IMR-90 (cell line): ENCODE measurements at regions not wholly inside any gene's neighbourhood (a gene's known extent, or its start where the extent isn't known, plus 50 kb on each side); places are given as distances from the start of the nearest gene placed in this dataset.

ENCODE experiments used
- ATAC-seq: fragments of 200-7000 bp; cut with Tn5 transposase; 2 replicates; pipeline ENCODE4 v1.9.1; 2020; ENCODE audit warnings: low read depth, mild to moderate bottlenecking, moderate library complexity
- BruUV-seq: library from RNA; stranded (reverse); fragments of 400-500 nt; replicated peaks from 2 replicates; lab custom pipeline; 2021; lab: Mats Ljungman, UMichigan
- CTCF ChIA-PET: fragments of 300-600 bp; formaldehyde crosslinking; extraction: SDS; loops from one replicate; lab custom pipeline; 2021; ENCODE audit warnings: antibody characterized with exemption; lab: Yijun Ruan, JAX
- POLR2A ChIA-PET: fragments of 300-600 bp; sonication (Branson Sonifier 250); formaldehyde crosslinking; loops from one replicate; lab custom pipeline; 2022; ENCODE audit warnings: antibody characterized with exemption; ENCODE audit not compliant: unreplicated experiment; lab: Charles Lee
- DNase-seq: peaks from one replicate; pipeline ENCODE4 v3.0.0; 2013
- H2AFZ ChIP-seq: replicated peaks from 2 replicates; pipeline ENCODE3; 2013; ENCODE audit warnings: low read length, mild to moderate bottlenecking; ENCODE audit not compliant: poor library complexity
- H2AK5ac ChIP-seq: 2 replicates; pipeline ENCODE4 v1.6.1; 2013; ENCODE audit warnings: low read depth, low read length, inconsistent platforms
- H2AK9ac ChIP-seq: replicated peaks from 2 replicates; pipeline ENCODE3; 2013; ENCODE audit warnings: mild to moderate bottlenecking, low read depth, low read length, moderate library complexity; ENCODE audit not compliant: poor library complexity
- H2BK120ac ChIP-seq: 2 replicates; pipeline ENCODE4 v1.6.1; 2013; ENCODE audit warnings: low read depth, low read length, inconsistent platforms
- H2BK15ac ChIP-seq: 3 replicates; pipeline ENCODE4 v1.6.1; 2013; ENCODE audit warnings: low read depth, low read length, inconsistent platforms
- H2BK20ac ChIP-seq: 2 replicates; pipeline ENCODE4 v1.6.1; 2013; ENCODE audit warnings: low read depth, mild to moderate bottlenecking, inconsistent platforms, low read length, moderate library complexity
- H2BK5ac ChIP-seq: 2 replicates; pipeline ENCODE4 v1.6.1; 2013; ENCODE audit warnings: mild to moderate bottlenecking, low read depth, low read length, inconsistent platforms; ENCODE audit not compliant: poor library complexity, severe bottlenecking
- H3K14ac ChIP-seq: replicated peaks from 2 replicates; pipeline ENCODE4 v1.6.1; 2013; ENCODE audit warnings: low read depth, low read length, inconsistent platforms
- H3K18ac ChIP-seq: 2 replicates; pipeline ENCODE4 v1.6.1; 2013; ENCODE audit warnings: low read depth, low read length, control low read depth
- H3K23ac ChIP-seq: 2 replicates; pipeline ENCODE4 v1.6.1; 2013; ENCODE audit warnings: low read depth, low read length, inconsistent platforms
- H3K27ac ChIP-seq: 2 replicates; pipeline ENCODE4 v1.5.1; 2013; ENCODE audit warnings: mild to moderate bottlenecking, control low read depth, low read length; ENCODE audit not compliant: insufficient read depth
- H3K27me3 ChIP-seq: 2 replicates; pipeline ENCODE4 v1.6.1; 2013; ENCODE audit warnings: low read length; ENCODE audit not compliant: control insufficient read depth, insufficient read depth
- H3K36me3 ChIP-seq: 2 replicates; pipeline ENCODE4 v1.6.1; 2013; ENCODE audit warnings: low read length, mixed read lengths; ENCODE audit not compliant: control insufficient read depth, insufficient read depth
- H3K4ac ChIP-seq: 2 replicates; pipeline ENCODE4 v1.6.1; 2013; ENCODE audit warnings: low read depth, low read length, inconsistent platforms
- H3K4me1 ChIP-seq: 2 replicates; pipeline ENCODE4 v1.6.1; 2013; ENCODE audit warnings: low read length, mixed read lengths; ENCODE audit not compliant: control insufficient read depth, insufficient read depth
- H3K4me2 ChIP-seq: 2 replicates; pipeline ENCODE4 v1.6.1; 2013; ENCODE audit warnings: low read depth, mild to moderate bottlenecking, control low read depth, low read length, moderate library complexity
- H3K4me3 ChIP-seq: 2 replicates; pipeline ENCODE4 v1.5.1; 2013; ENCODE audit warnings: low read depth, mild to moderate bottlenecking, control low read depth, low read length, moderate library complexity; ENCODE audit not compliant: insufficient read depth
- H3K56ac ChIP-seq: 2 replicates; pipeline ENCODE4 v1.6.1; 2013; ENCODE audit warnings: low read length, inconsistent platforms; ENCODE audit not compliant: insufficient read depth; ENCODE audit errors: extremely low read depth
- H3K79me1 ChIP-seq, 2 experiments: 2 replicates each; pipeline ENCODE4 v1.6.1; 2013; ENCODE audit warnings: low read length in 2 of 2, inconsistent platforms in 1 of 2, low read depth in 1 of 2
- H3K9ac ChIP-seq: 2 replicates; pipeline ENCODE4 v1.6.1; 2013; ENCODE audit warnings: low read depth, low read length, control low read depth
- H3K9me1 ChIP-seq: 2 replicates; pipeline ENCODE4 v1.6.1; 2013; ENCODE audit warnings: low read length, inconsistent platforms; ENCODE audit not compliant: insufficient read depth
- H3K9me3 ChIP-seq: 2 replicates; pipeline ENCODE4 v1.6.1; 2013; ENCODE audit warnings: low read length; ENCODE audit not compliant: control insufficient read depth, insufficient read depth
- H4K20me1 ChIP-seq: 2 replicates; pipeline ENCODE4 v1.6.1; 2013; ENCODE audit warnings: low read length, inconsistent platforms; ENCODE audit not compliant: insufficient read depth
- H4K5ac ChIP-seq: 2 replicates; pipeline ENCODE4 v1.6.1; 2013; ENCODE audit warnings: mild to moderate bottlenecking, low read depth, low read length, control low read depth
- H4K8ac ChIP-seq, 2 experiments: 2 replicates each; pipeline ENCODE4 v1.6.1; 2013; ENCODE audit warnings: low read depth in 2 of 2, low read length in 2 of 2, control low read depth in 1 of 2, inconsistent platforms in 1 of 2
- H4K91ac ChIP-seq: 2 replicates; pipeline ENCODE4 v1.6.1; 2013; ENCODE audit warnings: low read depth, low read length, inconsistent platforms; ENCODE audit not compliant: insufficient read depth
- CEBPB ChIP-seq: IDR thresholded peaks from 2 replicates; pipeline ENCODE4 v1.6.1; 2012; ENCODE audit warnings: low read depth, low read length, improper control_type of control experiment
- CHD1 ChIP-seq: IDR thresholded peaks from 2 replicates; pipeline ENCODE4 v1.6.1; 2012; ENCODE audit warnings: low read depth, low read length, improper control_type of control experiment
- FOS ChIP-seq: fragments of 150-350 bp; IDR thresholded peaks from 2 replicates; pipeline ENCODE4 v1.6.1; 2016; ENCODE audit warnings: low read depth, low read length
- MAFK ChIP-seq: IDR thresholded peaks from 2 replicates; pipeline ENCODE4 v1.6.1; 2012; ENCODE audit warnings: low read depth, low read length, improper control_type of control experiment
- MAZ ChIP-seq: IDR thresholded peaks from 2 replicates; pipeline ENCODE4 v1.6.1; 2012; ENCODE audit warnings: low read depth, mild to moderate bottlenecking, low read length, improper control_type of control experiment, moderate library complexity, borderline replicate concordance
- NFE2L2 ChIP-seq: fragments of 150-350 bp; IDR thresholded peaks from 2 replicates; pipeline ENCODE4 v1.6.1; 2016; ENCODE audit warnings: low read depth, mild to moderate bottlenecking, low read length
- RAD21 ChIP-seq: IDR thresholded peaks from 2 replicates; pipeline ENCODE4 v1.6.1; 2012; ENCODE audit warnings: low read length, improper control_type of control experiment
- RCOR1 ChIP-seq: IDR thresholded peaks from 2 replicates; pipeline ENCODE4 v1.6.1; 2012; ENCODE audit warnings: mild to moderate bottlenecking, low read length, improper control_type of control experiment; ENCODE audit not compliant: insufficient replicate concordance
- RFX5 ChIP-seq: IDR thresholded peaks from 2 replicates; pipeline ENCODE4 v1.8.0; 2012; ENCODE audit warnings: low read depth, mild to moderate bottlenecking, low read length, moderate library complexity
- SMC3 ChIP-seq: fragments of 150-350 bp; IDR thresholded peaks from 2 replicates; pipeline ENCODE4 v1.6.1; 2016; ENCODE audit warnings: low read depth, mild to moderate bottlenecking, antibody characterized with exemption, low read length, moderate library complexity
- WGBS, 2 experiments: methylation state at CpG; one replicate each; pipeline versions ENCODE4 v1.1.5 to v1.1.7; 2013; ENCODE audit warnings: missing lambda C conversion rate in 2 of 2; ENCODE audit not compliant: insufficient read length in 1 of 2; ENCODE audit errors: extremely low coverage in 2 of 2; 5-methylcytosine and 5-hydroxymethylcytosine counted together
- dilution Hi-C: fragments of 300-500 bp; cut with HindIII; formaldehyde crosslinking; loops from one replicate; pipeline ENCODE4 v1.14.3; 2018; ENCODE audit warnings: low sequenced_read_pairs; ENCODE audit not compliant: unreplicated experiment
- in situ Hi-C: fragments of 300-500 bp; cut with MboI; formaldehyde crosslinking; loops from 3 replicates; pipeline ENCODE4 v1.14.3; 2019; ENCODE audit warnings: low sequenced_read_pairs, inconsistent platforms, mixed read lengths
- intact Hi-C: fragments of 100-400 bp; cut with micrococcal nuclease; formaldehyde crosslinking; loops from 2 replicates; pipeline ENCODE4 v1.10.0; 2022
- TF ChIP-seq, protein P1 (sequence below): conservative IDR thresholded peaks from 2 replicates; pipeline ENCODE4 v1.5.1; 2012; ENCODE audit warnings: mild to moderate bottlenecking, low read depth, low read length, improper control_type of control experiment
- TF ChIP-seq, protein P2 (sequence below): fragments of 150-350 bp; IDR thresholded peaks from 2 replicates; pipeline ENCODE4 v1.6.1; 2017; ENCODE audit warnings: mild to moderate bottlenecking, antibody characterized with exemption, low read length, low read depth
- TF ChIP-seq, protein P3 (sequence below): fragments of 150-350 bp; IDR thresholded peaks from 2 replicates; pipeline ENCODE4 v1.6.1; 2016; ENCODE audit warnings: low read depth, mild to moderate bottlenecking, low read length, moderate library complexity, borderline replicate concordance

DNA sequence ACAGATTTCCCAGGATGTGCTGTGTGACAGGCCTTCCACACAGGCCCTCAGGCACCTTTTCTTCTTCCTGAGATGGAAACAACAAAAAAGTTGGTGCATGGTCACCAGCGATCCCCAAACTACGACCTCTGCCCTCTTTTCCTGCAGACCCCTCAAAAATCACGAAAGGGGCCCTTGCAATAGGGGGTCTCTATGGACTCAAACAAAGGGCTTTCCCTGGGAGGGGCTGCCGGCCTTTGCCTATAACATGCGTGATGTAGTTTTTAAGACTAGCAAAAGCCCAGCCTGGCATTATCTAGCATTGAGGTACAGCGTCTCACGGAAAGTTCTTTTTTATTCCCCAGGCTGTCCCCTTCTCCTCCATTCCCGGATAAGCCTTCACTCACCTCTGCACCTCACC, 71.2 kb downstream of the DIO3 start:
- no peak overlapping the region for H2AFZ ChIP-seq
- ATAC-seq = no peak
- no peaks in the 10 kb centered on the region for H3K9me3 ChIP-seq
- no peak overlapping the region for H4K8ac ChIP-seq
- POLR2A ChIA-PET = no interaction called here
- H2AK5ac ChIP-seq = no peak overlapping the region
- WGBS, 2 experiments = 57% methylated on average over 4 of the region's 8 CpGs; no CpG with 5 or more reads in 1 of the 2 experiments
- no peak overlapping the region for H3K4ac ChIP-seq
- H3K14ac ChIP-seq = no peak overlapping the region
- DNase-seq = no peak
- H2BK20ac ChIP-seq = no peak overlapping the region
- CTCF ChIA-PET = no interaction called here
- no peaks in the 10 kb centered on the region for H3K9me1 ChIP-seq
- no peak overlapping the region for H4K91ac ChIP-seq
- no peak overlapping the region for H3K23ac ChIP-seq
- H3K4me3 ChIP-seq = no peak overlapping the region
- intact Hi-C loops = no loop called here
- H2AK9ac ChIP-seq = no peak overlapping the region
- no peak overlapping the region for H3K27ac ChIP-seq
- H3K56ac ChIP-seq = no peak overlapping the region
- no peaks in the 10 kb centered on the region for H4K20me1 ChIP-seq
- H3K36me3 ChIP-seq = no peaks in the 10 kb centered on the region
- in situ Hi-C loops = no loop called here
- dilution Hi-C loops = no loop called here
- no peaks in the 10 kb centered on the region for H3K79me1 ChIP-seq
- H2BK15ac ChIP-seq = no peak overlapping the region
- BruUV-seq = no TSS peak
- H2BK120ac ChIP-seq = no peak overlapping the region
- H2BK5ac ChIP-seq = no peak overlapping the region
- TF ChIP-seq, protein P1, sequence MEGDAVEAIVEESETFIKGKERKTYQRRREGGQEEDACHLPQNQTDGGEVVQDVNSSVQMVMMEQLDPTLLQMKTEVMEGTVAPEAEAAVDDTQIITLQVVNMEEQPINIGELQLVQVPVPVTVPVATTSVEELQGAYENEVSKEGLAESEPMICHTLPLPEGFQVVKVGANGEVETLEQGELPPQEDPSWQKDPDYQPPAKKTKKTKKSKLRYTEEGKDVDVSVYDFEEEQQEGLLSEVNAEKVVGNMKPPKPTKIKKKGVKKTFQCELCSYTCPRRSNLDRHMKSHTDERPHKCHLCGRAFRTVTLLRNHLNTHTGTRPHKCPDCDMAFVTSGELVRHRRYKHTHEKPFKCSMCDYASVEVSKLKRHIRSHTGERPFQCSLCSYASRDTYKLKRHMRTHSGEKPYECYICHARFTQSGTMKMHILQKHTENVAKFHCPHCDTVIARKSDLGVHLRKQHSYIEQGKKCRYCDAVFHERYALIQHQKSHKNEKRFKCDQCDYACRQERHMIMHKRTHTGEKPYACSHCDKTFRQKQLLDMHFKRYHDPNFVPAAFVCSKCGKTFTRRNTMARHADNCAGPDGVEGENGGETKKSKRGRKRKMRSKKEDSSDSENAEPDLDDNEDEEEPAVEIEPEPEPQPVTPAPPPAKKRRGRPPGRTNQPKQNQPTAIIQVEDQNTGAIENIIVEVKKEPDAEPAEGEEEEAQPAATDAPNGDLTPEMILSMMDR = no peak
- TF ChIP-seq CHD1 = no peak
- TF ChIP-seq NFE2L2 = no peak
- TF ChIP-seq RFX5 = no peak
- TF ChIP-seq, protein P2, sequence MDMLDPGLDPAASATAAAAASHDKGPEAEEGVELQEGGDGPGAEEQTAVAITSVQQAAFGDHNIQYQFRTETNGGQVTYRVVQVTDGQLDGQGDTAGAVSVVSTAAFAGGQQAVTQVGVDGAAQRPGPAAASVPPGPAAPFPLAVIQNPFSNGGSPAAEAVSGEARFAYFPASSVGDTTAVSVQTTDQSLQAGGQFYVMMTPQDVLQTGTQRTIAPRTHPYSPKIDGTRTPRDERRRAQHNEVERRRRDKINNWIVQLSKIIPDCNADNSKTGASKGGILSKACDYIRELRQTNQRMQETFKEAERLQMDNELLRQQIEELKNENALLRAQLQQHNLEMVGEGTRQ = no peak
- no peak for TF ChIP-seq MAFK
- no peak for TF ChIP-seq CEBPB
- TF ChIP-seq RCOR1 = no peak
- TF ChIP-seq, protein P3, sequence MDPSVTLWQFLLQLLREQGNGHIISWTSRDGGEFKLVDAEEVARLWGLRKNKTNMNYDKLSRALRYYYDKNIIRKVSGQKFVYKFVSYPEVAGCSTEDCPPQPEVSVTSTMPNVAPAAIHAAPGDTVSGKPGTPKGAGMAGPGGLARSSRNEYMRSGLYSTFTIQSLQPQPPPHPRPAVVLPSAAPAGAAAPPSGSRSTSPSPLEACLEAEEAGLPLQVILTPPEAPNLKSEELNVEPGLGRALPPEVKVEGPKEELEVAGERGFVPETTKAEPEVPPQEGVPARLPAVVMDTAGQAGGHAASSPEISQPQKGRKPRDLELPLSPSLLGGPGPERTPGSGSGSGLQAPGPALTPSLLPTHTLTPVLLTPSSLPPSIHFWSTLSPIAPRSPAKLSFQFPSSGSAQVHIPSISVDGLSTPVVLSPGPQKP = no peak
- no peak for TF ChIP-seq SMC3
- TF ChIP-seq MAZ = no peak
- no peak for TF ChIP-seq RAD21
- TF ChIP-seq FOS = no peak
- H3K9ac ChIP-seq = no peak overlapping the region
- H3K4me2 ChIP-seq = no peak overlapping the region
- no peak overlapping the region for H3K18ac ChIP-seq
- no peak overlapping the region for H4K5ac ChIP-seq
- peaks cover 24% of the 10 kb centered on the region for H3K27me3 ChIP-seq
- H3K4me1 ChIP-seq = no peaks in the 10 kb centered on the region
